HG02840 (cell line): ENCODE measurements at regions not wholly inside any gene's neighbourhood (a gene's known extent, or its start where the extent isn't known, plus 50 kb on each side); places are given as distances from the start of the nearest gene placed in this dataset.
"Not testable (repeated sequence)": the region's sequence is repeated elsewhere in the genome, so short reads cannot be mapped to it uniquely, and the experiment has no call there.

Experiments
- ATAC-seq: cut with Tn5 transposase; IDR thresholded peaks from one replicate; pipeline ENCODE4 v1.9.1; 2021; ENCODE audit warnings: mild to moderate bottlenecking, moderate library complexity, moderate number of reproducible peaks; ENCODE audit not compliant: unreplicated experiment, low FRiP score

DNA sequence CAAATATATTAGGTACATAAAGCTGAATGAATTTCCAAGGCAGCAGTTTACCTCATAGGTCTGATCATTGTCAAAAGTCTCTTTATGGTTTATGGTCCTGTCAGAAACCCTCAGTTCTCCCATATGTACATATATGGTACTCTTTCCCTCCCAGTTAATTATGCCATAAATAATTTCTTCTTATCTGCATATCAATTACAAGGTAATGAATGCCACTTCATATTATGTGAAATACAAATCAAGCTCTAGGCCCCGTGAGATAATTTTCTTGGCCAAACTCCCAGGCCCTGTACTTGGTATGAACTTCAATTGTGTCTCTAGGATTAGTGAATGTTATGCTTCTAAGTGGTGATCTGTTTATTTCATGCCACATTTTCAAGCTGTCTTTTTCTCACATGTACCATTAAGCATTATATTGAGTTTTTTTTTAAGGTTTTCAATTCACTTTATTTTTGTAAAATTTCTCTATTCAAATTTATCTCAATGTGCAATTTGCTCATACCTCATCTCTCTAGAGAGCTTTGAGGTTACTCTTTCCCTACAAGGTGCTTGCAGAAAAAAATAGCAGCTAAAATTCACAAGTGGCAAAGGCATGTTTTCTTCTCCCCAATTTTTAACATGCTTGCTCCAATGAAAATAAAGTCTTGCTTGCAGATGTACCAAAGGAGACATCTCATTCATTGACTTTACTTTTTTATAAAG, 430.6 kb upstream of the VRK2 start:
- ATAC-seq = no peak

DNA sequence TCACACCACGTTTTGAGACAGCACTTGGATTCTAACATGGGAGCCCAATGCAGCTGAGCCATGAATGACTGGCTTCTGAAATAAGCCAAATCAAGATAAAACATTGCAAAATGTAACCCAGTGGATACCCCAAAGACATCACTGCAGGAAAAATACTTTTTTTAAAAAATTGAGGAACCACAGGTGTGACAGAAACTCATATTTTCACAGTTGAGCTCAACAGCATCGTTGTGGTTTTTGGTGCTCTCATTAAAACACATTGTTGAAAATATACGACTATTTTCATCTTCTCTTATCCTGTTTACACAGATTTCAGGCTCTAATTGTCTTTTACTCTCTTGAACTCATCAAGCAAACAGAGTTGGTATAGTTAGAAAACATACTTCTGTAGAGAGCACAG, 429.3 kb upstream of the VRK2 start:
- ATAC-seq = no peak

DNA sequence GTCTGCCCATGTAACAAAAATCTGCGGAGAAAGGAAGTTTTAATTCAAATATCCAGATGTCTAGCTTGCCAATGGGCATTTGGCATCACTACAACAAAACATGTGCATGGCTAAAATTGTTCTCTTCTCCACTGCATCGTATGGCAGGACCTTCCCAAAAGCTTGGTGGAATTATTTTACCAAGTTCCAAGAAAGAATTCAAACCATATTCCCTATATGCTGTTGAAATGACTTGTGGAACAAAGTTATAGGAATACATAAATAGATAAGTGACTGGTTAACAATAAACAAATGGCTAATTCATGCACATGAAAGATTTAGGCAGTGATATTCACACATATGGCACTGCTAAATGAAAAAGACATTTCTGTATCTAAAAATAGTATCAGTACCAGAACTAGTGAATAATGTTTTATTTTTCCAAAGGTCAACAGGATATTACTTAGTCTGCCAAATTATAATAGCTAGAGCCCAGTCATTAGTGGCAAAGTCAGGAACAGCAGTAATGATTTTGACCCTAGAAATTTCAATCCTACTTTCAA, 425.4 kb upstream of the VRK2 start:
- ATAC-seq = no peak

DNA sequence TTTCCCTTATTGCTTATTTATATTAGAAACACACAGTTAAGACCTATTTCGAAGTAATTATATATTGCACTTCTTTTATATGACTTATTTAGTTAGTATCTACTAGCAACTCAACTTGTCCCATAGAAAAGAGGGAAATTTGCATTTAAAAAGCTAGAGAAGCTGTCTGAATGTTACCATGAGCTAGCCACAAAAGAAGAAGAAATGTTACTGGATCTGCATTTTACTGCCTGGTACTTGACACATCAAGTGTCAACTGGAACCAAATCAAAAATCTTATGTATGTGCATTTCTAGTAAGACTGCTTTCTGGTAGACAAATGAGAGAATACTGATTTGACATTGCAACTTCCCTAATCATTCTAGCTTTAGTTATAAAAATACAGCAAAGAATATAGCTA, 424.6 kb upstream of the VRK2 start:
- no peak for ATAC-seq

DNA sequence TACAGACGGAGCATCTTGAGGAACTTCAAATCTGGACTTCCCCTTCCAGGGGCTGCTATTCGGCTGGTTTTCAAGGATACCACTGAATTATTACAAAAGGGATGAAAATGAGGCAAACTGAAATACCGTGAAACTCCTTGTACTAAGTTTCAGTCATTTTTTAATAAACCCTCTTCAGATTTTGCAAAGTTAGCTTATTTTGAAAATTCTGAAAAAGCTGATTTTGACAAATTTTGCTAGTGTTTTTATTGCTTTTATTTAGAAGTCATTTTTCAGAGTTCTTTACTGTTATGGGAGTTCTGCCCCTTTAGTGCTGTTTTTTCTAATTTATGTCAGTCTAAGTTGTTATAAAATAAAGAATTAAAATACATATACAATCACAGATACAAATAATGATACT, 390.4 kb upstream of the VRK2 start:
- ATAC-seq = no peak

DNA sequence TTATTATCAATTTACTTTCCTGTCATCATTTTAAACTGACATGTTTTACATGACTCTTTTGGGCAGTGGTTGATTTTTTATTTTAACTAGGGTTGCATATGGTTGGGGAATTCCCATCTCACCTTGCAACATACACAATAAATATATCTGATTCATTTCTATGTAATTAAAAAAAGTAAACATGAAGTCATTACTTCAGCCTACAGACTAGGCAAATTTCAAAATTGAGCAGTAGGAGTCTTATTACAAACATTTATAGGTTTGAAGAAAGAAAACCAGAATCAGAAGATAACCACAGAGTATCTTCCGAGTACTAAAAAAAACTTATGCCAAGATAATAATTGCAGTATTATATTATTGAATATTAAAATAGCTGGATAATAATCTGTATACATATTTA, 377.0 kb upstream of the VRK2 start:
- ATAC-seq = no peak

- ATAC-seq = no peak
Measured at GRCh38 chr2:57674025-57674424, 372.6 kb upstream of the VRK2 start.

GRCh38 chr2:57674743-57675142, 371.9 kb upstream of the VRK2 start:
- ATAC-seq = no peak

DNA sequence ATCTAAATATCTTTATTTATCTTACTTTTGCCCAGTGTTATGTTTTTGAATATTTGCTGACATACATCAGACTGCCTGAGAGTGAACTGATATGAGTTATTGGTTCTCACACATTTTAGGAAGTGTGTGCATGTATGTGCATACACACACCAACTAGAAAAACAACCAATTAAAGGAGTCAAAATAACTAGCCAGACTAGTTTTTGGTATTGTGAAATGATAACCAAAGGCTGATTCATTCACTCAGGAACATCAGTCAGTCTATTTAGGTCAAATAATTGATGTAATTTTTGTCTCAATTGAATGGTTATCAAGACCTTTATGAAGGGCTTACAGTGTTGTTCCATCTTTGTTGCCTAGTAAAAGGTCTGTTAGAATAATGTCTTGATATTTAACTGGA, 369.3 kb upstream of the VRK2 start:
- ATAC-seq = no peak

GRCh38 chr2:57681650-57682049, 365.0 kb upstream of the VRK2 start:
- no peak for ATAC-seq

DNA sequence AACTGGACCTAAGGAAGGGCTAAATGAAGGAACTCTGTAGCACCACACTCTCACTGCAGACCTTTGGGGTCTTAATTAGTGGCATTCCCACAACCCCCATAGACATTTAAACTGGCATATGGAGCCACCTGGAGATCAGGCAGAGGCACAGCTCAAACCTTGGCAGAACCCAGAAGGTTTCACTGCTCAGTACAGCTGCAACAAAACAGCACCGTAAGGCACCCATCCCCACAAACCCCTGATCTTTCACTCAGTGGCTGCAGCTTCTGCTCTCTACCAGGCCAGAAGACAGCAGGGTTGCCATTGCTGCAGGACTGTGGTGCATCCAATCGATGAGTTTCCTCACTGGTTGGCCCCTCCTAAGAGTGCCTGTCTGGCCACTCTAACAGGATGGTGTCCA, 361.6 kb upstream of the VRK2 start:
- ATAC-seq = no peak

- ATAC-seq = no peak
Measured at GRCh38 chr2:57692395-57692794, 354.2 kb upstream of the VRK2 start.

- ATAC-seq = no peak
Measured at GRCh38 chr2:57693177-57693576, 353.4 kb upstream of the VRK2 start.

DNA sequence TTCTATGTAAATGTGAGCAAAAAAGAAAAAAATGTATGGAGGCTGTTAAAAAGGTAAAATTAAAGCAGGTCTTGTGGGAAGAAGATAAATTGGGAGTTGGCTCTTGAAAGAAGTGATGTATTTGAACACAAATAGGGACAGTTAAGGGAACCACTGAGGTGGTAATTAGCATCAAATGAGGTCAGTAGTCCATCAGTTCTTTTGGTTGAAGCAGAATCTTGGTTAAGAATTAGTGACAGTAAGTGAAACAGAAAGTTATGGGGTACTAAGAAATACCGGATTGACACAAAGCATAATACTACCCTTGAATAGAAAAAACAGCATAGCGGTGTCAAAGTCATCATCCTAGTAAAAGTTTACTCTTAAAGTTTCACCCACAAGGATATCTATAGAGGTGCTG, 352.6 kb upstream of the VRK2 start:
- ATAC-seq = no peak

DNA sequence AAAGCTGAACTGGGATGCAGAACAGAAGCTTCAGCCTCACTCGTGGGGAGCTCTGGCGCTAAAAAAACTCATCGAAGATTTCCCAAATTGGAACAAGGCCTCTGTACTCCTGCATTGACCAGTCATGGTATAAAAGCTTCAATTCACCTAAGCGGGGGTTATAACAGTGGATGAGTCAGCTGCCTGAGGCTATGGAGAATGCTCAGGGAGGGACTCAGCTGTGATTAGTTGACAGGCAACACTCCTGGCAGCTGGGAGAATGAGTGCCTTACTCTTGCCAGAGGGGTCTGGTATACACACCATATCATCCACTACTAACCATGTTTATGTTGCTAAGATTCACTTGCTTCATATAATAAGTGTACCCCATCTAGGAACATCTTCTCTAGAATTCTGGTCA, 350.6 kb upstream of the VRK2 start:
- no peak for ATAC-seq

GRCh38 chr2:57698392-57698791, 348.2 kb upstream of the VRK2 start:
- ATAC-seq = no peak

DNA sequence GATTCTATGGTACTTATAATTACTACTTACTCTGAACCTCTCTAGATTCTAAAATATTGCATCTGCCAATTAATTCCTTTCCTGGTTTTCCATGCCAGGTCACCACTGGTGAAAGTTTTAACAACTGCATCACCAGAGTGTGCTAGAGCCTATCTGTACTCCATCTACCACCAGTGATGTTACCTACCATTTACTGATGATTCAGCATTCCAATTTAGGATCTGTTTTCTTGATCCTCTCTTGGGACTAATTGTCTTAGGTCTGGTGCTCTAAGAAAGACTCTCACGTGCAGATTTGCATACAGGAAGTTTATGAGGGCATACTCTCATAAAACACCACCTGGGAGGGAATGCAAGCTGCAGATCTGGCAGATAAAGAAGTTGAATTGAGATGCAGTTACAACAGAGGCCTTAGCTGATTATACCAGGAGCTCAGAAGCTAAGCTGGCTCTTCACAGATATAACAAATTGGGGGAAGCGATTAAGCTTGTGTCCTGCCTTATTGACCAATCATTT, 347.6 kb upstream of the VRK2 start:
- no peak for ATAC-seq

DNA sequence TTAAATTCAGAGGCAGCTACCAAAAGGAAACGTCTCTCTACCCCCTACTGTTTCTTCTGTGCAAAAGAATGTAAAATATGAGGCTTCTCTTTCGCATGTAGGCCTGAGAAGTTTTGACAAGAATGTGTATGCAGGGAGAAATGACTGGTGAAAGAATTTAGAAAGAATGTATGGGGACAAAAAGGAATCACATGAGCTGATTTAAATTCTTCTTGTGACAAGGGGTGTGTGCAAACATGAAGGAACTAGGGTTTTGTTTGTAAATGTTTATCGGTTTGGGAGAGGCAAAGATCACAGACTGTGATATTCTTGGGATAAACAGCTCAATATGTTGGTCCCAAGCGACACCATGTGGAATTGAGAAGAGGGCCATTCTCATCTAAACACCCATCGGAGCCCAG, 345.2 kb upstream of the VRK2 start:
- ATAC-seq = no peak

GRCh38 chr2:57703407-57703806, 343.2 kb upstream of the VRK2 start:
- no peak for ATAC-seq

DNA sequence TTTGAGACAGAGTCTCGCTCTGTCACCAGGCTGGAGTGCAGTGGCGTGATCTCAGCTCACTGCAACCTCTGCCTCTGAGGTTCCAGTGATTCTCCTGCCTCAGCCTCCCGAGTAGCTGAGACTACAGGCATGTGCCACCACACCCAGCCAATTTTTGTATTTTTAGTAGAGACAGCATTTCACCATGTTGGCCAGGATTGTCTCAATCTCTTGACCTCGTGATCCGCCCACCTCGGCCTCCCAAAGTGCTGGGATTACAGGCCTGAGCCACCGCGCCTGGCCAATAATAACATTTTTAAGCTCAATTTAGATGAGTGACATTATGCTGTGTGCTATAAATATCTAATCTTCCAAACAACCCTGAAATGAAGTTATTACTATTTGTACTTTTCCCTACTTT, 338.8 kb upstream of the VRK2 start:
- not testable (repeated sequence) for ATAC-seq

- no peak for ATAC-seq
Measured at GRCh38 chr2:57711991-57712390, 334.6 kb upstream of the VRK2 start.
